HEK293 (cell line): ENCODE measurements at regions not wholly inside any gene's neighbourhood (a gene's known extent, or its start where the extent isn't known, plus 50 kb on each side); places are given as distances from the start of the nearest gene placed in this dataset.

Source experiments
- CTCF ChIA-PET: fragments of 350-600 bp; formaldehyde crosslinking; extraction: SDS; loops from one replicate; lab custom pipeline; 2021; ENCODE audit warnings: antibody characterized with exemption; lab: Yijun Ruan, JAX
- POLR2A ChIA-PET: fragments of 300-600 bp; formaldehyde crosslinking; extraction: SDS; loops from one replicate; lab custom pipeline; 2020; ENCODE audit warnings: antibody characterized with exemption, inconsistent platforms; lab: Yijun Ruan, JAX
- H3K27ac ChIP-seq: fragments of 200-500 bp; sonication (Bioruptor generic); 2 replicates; pipeline ENCODE4 v1.5.1; 2014; ENCODE audit warnings: low read depth, low read length, control low read depth, inconsistent platforms; ENCODE audit errors: extremely low read depth
- H3K36me3 ChIP-seq, 2 experiments: fragments of 200-500 bp in 1 of 2; sonication (Bioruptor generic) in 1 of 2; 1 replicate in 1 of 2; 2 replicates in 1 of 2; pipeline ENCODE4 v1.5.1; 2014 to 2017; ENCODE audit warnings: inconsistent platforms in 2 of 2, low read length in 2 of 2; ENCODE audit not compliant: control insufficient read depth in 2 of 2, insufficient read depth in 1 of 2
- H3K4me1 ChIP-seq: fragments of 200-500 bp; sonication (Bioruptor generic); 2 replicates; pipeline ENCODE4 v1.5.1; 2014; ENCODE audit warnings: mild to moderate bottlenecking, low read length, inconsistent platforms; ENCODE audit not compliant: control insufficient read depth, insufficient read depth
- H3K4me3 ChIP-seq: 2 replicates; pipeline ENCODE4 v1.5.1; 2011; ENCODE audit warnings: low read depth, mild to moderate bottlenecking, control low read depth, low read length, moderate library complexity
- H3K9me3 ChIP-seq: fragments of 200-500 bp; sonication (Bioruptor generic); 2 replicates; pipeline ENCODE4 v1.5.1; 2014; ENCODE audit warnings: low read depth, low read length, inconsistent platforms; ENCODE audit not compliant: control insufficient read depth, insufficient read depth
- GLIS2 ChIP-seq: fragments of 450-650 bp; formaldehyde crosslinking; IDR thresholded peaks from 2 replicates; pipeline ENCODE4 v1.5.1; 2016; ENCODE audit warnings: missing biosample characterization, missing genetic modification characterization
- PATZ1 ChIP-seq: fragments of 450-650 bp; formaldehyde crosslinking; IDR thresholded peaks from 2 replicates; pipeline ENCODE4 v1.5.1; 2016; ENCODE audit warnings: missing biosample characterization, missing genetic modification characterization
- REST ChIP-seq: fragments of 450-650 bp; formaldehyde crosslinking; IDR thresholded peaks from 2 replicates; pipeline ENCODE4 v1.5.1; 2016; ENCODE audit warnings: missing biosample characterization, missing genetic modification characterization
- ZBTB48 ChIP-seq: fragments of 450-650 bp; formaldehyde crosslinking; IDR thresholded peaks from 2 replicates; pipeline ENCODE4 v1.5.1; 2016; ENCODE audit warnings: missing biosample characterization, missing genetic modification characterization
- ZEB2 ChIP-seq: fragments of 450-650 bp; formaldehyde crosslinking; IDR thresholded peaks from 2 replicates; pipeline ENCODE4 v1.5.1; 2016; ENCODE audit warnings: missing biosample characterization, missing genetic modification characterization
- ZNF302 ChIP-seq: fragments of 450-650 bp; formaldehyde crosslinking; IDR thresholded peaks from 2 replicates; pipeline ENCODE4 v1.5.1; 2016; ENCODE audit warnings: missing biosample characterization, missing genetic modification characterization, low read depth
- ZNF548 ChIP-seq: fragments of 450-650 bp; formaldehyde crosslinking; IDR thresholded peaks from 2 replicates; pipeline ENCODE4 v1.5.1; 2016; ENCODE audit warnings: missing biosample characterization, missing genetic modification characterization
- TF ChIP-seq, protein P1 (sequence below): fragments of 450-650 bp; formaldehyde crosslinking; IDR thresholded peaks from 2 replicates; pipeline ENCODE4 v1.5.1; 2017; ENCODE audit warnings: missing biosample characterization, missing genetic modification characterization
- TF ChIP-seq, protein P2 (sequence below): fragments of 450-650 bp; formaldehyde crosslinking; IDR thresholded peaks from 2 replicates; pipeline ENCODE4 v1.5.1; 2016; ENCODE audit warnings: missing biosample characterization, missing genetic modification characterization, borderline replicate concordance
- TF ChIP-seq, protein P3 (sequence below): fragments of 450-650 bp; formaldehyde crosslinking; IDR thresholded peaks from 2 replicates; pipeline ENCODE4; 2016; ENCODE audit warnings: missing biosample characterization, missing genetic modification characterization

DNA sequence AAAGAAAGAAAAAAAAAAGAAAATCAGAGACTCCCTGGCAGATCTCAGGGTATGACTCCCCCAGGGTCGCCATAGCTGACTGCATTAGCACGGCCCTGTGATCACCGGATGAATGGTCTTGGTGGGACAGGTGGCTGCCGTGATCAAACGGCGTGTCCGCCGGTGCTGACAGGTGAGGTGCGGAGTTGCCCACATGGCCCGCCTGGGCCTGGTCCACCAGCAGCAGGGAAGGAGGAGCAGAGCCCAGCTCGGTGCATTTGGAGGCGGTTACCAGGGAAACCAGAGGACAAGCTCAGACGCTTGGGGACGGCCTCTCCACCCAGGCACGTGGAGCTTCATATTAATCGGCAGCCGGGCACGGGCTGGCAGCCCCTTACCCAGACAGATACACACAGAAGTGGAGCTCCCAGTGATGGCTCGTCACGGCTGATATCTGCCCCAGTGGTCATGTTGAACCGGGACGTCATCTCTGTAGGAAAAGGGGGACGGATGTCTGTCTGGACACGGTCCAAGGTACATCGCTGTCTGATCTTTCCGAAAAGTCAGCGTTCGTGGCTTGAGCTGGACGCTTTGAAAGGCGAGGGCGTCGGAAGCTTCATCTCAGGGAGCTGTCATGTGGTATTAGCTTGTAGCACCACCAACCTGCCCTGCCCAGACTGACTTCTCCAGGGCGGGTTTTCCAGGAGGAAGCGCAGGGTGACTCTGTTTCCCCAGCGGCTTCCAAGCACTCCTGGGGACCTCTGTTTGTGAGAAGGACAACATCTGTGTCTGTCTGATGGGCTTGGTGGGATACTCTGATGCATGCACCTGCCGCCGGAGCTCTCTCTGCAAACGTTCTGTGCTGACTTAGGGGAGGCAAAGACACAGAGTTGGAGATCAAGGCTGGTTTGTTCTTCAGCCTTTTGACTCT lies 180.7 kb downstream of the CRLF2 start (continued):
- TF ChIP-seq, protein P1, sequence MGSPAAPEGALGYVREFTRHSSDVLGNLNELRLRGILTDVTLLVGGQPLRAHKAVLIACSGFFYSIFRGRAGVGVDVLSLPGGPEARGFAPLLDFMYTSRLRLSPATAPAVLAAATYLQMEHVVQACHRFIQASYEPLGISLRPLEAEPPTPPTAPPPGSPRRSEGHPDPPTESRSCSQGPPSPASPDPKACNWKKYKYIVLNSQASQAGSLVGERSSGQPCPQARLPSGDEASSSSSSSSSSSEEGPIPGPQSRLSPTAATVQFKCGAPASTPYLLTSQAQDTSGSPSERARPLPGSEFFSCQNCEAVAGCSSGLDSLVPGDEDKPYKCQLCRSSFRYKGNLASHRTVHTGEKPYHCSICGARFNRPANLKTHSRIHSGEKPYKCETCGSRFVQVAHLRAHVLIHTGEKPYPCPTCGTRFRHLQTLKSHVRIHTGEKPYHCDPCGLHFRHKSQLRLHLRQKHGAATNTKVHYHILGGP (tag by site-specific recombination) = no peak
- no peak for TF ChIP-seq ZNF302

GRCh38 chrX:1029494-1029893 lies 183.0 kb downstream of the CRLF2 start:
- Histone ChIP-seq H3K4me1 (no peaks in the 10 kb centered on the region), H3K27ac (no peak overlapping the region), H3K4me3 (no peak overlapping the region), H3K9me3 (no peaks in the 10 kb centered on the region), H3K36me3 (no peaks in the 10 kb centered on the region)
- CTCF ChIA-PET = no interaction called here
- POLR2A ChIA-PET = no interaction called here
- TF ChIP-seq, protein P2, sequence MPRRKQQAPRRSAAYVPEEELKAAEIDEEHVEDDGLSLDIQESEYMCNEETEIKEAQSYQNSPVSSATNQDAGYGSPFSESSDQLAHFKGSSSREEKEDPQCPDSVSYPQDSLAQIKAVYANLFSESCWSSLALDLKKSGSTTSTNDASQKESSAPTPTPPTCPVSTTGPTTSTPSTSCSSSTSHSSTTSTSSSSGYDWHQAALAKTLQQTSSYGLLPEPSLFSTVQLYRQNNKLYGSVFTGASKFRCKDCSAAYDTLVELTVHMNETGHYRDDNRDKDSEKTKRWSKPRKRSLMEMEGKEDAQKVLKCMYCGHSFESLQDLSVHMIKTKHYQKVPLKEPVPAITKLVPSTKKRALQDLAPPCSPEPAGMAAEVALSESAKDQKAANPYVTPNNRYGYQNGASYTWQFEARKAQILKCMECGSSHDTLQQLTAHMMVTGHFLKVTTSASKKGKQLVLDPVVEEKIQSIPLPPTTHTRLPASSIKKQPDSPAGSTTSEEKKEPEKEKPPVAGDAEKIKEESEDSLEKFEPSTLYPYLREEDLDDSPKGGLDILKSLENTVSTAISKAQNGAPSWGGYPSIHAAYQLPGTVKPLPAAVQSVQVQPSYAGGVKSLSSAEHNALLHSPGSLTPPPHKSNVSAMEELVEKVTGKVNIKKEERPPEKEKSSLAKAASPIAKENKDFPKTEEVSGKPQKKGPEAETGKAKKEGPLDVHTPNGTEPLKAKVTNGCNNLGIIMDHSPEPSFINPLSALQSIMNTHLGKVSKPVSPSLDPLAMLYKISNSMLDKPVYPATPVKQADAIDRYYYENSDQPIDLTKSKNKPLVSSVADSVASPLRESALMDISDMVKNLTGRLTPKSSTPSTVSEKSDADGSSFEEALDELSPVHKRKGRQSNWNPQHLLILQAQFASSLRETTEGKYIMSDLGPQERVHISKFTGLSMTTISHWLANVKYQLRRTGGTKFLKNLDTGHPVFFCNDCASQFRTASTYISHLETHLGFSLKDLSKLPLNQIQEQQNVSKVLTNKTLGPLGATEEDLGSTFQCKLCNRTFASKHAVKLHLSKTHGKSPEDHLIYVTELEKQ (tag by site-specific recombination) = no peak
- TF ChIP-seq REST (tag by site-specific recombination) = no peak
- TF ChIP-seq GLIS2 (tag by site-specific recombination) = no peak
- TF ChIP-seq PATZ1 (tag by site-specific recombination) = no peak
- TF ChIP-seq ZEB2 (tag by site-specific recombination) = no peak
- no peak for TF ChIP-seq ZBTB48 (tag by site-specific recombination)
- TF ChIP-seq, protein P3, sequence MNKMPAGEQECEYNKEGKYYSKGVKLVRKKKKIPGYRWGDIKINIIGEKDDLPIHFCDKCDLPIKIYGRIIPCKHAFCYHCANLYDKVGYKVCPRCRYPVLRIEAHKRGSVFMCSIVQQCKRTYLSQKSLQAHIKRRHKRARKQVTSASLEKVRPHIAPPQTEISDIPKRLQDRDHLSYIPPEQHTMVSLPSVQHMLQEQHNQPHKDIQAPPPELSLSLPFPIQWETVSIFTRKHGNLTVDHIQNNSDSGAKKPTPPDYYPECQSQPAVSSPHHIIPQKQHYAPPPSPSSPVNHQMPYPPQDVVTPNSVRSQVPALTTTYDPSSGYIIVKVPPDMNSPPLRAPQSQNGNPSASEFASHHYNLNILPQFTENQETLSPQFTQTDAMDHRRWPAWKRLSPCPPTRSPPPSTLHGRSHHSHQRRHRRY = no peak
- no peak for TF ChIP-seq ZNF548 (tag by site-specific recombination)
- TF ChIP-seq, all 188 proteins: peak for 0
